Neural progenitor cell (in vitro differentiated cells): ENCODE measurements at regions not wholly inside any gene's neighbourhood (a gene's known extent, or its start where the extent isn't known, plus 50 kb on each side); places are given as distances from the start of the nearest gene placed in this dataset.

Experiments
- CTCF ChIP-seq: fragments of 200-600 bp; sonication (generic); IDR thresholded peaks from 2 replicates; pipeline ENCODE4 v1.5.1; 2017; ENCODE audit warnings: antibody characterized with exemption, mild to moderate bottlenecking
- EZH2 ChIP-seq: fragments of 200-600 bp; sonication (generic); IDR thresholded peaks from 2 replicates; pipeline ENCODE4 v1.6.1; 2017; ENCODE audit warnings: antibody characterized with exemption, mild to moderate bottlenecking, moderate library complexity

DNA sequence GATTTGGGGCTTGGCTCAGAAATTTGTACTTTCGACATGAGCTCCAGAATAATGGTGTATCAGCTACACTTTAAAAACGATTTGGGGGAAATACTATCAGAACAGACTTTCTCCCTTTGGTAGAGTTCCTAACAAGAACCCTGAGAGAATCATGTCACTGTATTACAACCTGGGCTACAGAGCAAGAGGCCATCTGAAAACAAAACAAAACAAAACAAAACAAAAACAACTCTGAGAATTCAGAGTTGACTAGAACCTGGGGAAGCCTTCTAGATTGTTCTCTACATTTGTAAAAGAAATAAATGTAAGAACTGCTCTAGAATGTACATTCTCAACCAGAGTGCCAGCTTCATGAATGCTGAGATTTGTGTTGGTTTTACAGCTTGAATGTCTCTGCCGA lies 262.6 kb upstream of the SEMA3D start:
- TF ChIP-seq CTCF (no peak), EZH2 (no peak)
